SK-N-SH (cell line): ENCODE measurements at regions not wholly inside any gene's neighbourhood (a gene's known extent, or its start where the extent isn't known, plus 50 kb on each side); places are given as distances from the start of the nearest gene placed in this dataset.

ENCODE experiments used
- CTCF ChIP-seq: fragments of 200-600 bp; sonication (generic); IDR thresholded peaks from 2 replicates; pipeline ENCODE4 v1.6.1; 2017; ENCODE audit warnings: antibody characterized with exemption, mild to moderate bottlenecking, moderate library complexity
- EP300 ChIP-seq, 2 experiments: IDR thresholded peaks; 2 replicates each; pipeline versions ENCODE4 v1.4.0 to v1.6.1; 2012; ENCODE audit warnings: borderline replicate concordance in 1 of 2, low read depth in 1 of 2, low read length in 1 of 2
- JUND ChIP-seq: IDR thresholded peaks from 2 replicates; pipeline ENCODE4 v1.4.0; 2012
- MAX ChIP-seq: IDR thresholded peaks from 2 replicates; pipeline ENCODE4 v1.4.0; 2012; ENCODE audit warnings: low read depth
- NFIC ChIP-seq: IDR thresholded peaks from 2 replicates; pipeline ENCODE4 v1.4.0; 2012; ENCODE audit warnings: borderline replicate concordance
- POLR2AphosphoS5 ChIP-seq: IDR thresholded peaks from 2 replicates; pipeline ENCODE4 v1.6.1; 2012; ENCODE audit warnings: low read depth, low read length
- RAD21 ChIP-seq: IDR thresholded peaks from 2 replicates; pipeline ENCODE4 v1.6.1; 2012; ENCODE audit warnings: mild to moderate bottlenecking, low read length
- SMC3 ChIP-seq: IDR thresholded peaks from 2 replicates; pipeline ENCODE4 v1.6.1; 2012; ENCODE audit warnings: low read depth, low read length, improper control_type of control experiment
- YY1 ChIP-seq: IDR thresholded peaks from 2 replicates; pipeline ENCODE4 v1.4.0; 2012; ENCODE audit warnings: low read depth, mild to moderate bottlenecking
- TF ChIP-seq, protein P1 (sequence below): fragments of 150-350 bp; IDR thresholded peaks from 2 replicates; pipeline ENCODE4 v1.6.1; 2016; ENCODE audit warnings: mild to moderate bottlenecking, low read depth, low read length

- TF ChIP-seq POLR2AphosphoS5: no peak
- no peak for TF ChIP-seq CTCF
- no peak for TF ChIP-seq YY1
- no peak for TF ChIP-seq RAD21
- no peak for TF ChIP-seq NFIC
- no peak for TF ChIP-seq MAX
- TF ChIP-seq, protein P1, sequence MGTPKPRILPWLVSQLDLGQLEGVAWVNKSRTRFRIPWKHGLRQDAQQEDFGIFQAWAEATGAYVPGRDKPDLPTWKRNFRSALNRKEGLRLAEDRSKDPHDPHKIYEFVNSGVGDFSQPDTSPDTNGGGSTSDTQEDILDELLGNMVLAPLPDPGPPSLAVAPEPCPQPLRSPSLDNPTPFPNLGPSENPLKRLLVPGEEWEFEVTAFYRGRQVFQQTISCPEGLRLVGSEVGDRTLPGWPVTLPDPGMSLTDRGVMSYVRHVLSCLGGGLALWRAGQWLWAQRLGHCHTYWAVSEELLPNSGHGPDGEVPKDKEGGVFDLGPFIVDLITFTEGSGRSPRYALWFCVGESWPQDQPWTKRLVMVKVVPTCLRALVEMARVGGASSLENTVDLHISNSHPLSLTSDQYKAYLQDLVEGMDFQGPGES: no peak
- TF ChIP-seq JUND: no peak
- TF ChIP-seq EP300 (IDR thresholded peaks at IDR 0.05; ENCODE audit: borderline replicate concordance in 1 of 2, low read depth in 1 of 2, low read length in 1 of 2): no peak
- no peak for TF ChIP-seq SMC3
Measured at GRCh38 chr13:109281903-109282635, 504.3 kb downstream of the IRS2 start.
